GM10266 (cell line): ENCODE measurements at regions not wholly inside any gene's neighbourhood (a gene's known extent, or its start where the extent isn't known, plus 50 kb on each side); places are given as distances from the start of the nearest gene placed in this dataset.

ENCODE experiments used
- DNase-seq: peaks from one replicate; pipeline ENCODE4 v3.0.0; 2012; ENCODE audit errors: extremely low spot score
- TF ChIP-seq, protein P1 (sequence below): IDR thresholded peaks from 2 replicates; pipeline ENCODE4 v1.5.1; 2012; ENCODE audit warnings: mild to moderate bottlenecking, low read depth; ENCODE audit not compliant: control insufficient read depth, insufficient read depth; ENCODE audit errors: missing control alignments

DNA sequence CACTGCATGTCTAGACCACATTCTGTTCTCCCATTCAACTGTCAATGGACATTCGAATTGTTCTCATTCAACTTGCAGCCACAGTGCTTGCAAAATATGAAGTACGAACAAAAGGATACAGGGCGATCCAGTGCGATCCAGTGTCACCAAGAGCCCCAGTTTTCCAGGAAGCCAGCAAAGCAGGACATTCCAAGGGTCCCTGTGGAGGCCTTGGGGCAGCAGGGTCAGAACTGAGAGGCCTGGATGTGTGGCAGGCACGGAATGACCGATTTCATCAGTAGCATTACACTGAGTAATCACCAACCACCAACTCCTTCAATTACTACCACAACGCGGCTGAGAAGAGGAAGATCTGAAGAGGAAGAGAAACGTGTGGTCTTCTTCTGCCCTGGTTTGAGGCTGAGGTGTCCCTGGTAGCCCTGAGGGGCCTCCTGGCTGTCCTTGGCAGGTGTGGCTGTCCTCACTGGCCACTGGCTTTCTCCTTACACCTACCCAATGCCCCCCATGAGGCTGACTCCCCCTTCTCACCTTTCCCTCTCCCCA lies 172.7 kb upstream of the FHL2 start:
- no peak for DNase-seq
- TF ChIP-seq, protein P1, sequence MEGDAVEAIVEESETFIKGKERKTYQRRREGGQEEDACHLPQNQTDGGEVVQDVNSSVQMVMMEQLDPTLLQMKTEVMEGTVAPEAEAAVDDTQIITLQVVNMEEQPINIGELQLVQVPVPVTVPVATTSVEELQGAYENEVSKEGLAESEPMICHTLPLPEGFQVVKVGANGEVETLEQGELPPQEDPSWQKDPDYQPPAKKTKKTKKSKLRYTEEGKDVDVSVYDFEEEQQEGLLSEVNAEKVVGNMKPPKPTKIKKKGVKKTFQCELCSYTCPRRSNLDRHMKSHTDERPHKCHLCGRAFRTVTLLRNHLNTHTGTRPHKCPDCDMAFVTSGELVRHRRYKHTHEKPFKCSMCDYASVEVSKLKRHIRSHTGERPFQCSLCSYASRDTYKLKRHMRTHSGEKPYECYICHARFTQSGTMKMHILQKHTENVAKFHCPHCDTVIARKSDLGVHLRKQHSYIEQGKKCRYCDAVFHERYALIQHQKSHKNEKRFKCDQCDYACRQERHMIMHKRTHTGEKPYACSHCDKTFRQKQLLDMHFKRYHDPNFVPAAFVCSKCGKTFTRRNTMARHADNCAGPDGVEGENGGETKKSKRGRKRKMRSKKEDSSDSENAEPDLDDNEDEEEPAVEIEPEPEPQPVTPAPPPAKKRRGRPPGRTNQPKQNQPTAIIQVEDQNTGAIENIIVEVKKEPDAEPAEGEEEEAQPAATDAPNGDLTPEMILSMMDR: no peak

GRCh38 chr2:105570757-105571156 lies 171.9 kb upstream of the FHL2 start:
- TF ChIP-seq, protein P1: no peak

DNA sequence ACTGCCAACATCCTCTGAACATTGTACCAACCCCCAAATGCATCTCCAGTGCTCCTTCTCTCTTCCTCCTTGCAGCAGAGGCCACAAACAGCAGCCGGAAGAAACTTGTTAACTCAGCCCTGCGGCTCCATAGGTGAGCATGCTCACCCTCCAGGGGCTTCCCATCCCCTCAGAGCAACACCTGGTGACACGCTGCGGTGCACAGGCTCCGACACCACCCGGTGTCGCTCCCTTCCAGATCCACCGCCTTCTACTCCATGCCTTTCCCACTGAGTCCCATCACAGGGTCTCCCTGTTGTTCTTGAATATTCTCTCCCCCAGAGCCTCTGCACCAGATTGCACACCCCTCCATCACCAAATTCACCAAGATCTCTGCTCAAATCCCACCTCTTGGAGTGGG lies 171.5 kb upstream of the FHL2 start:
- TF ChIP-seq, protein P1: no peak
- no peak for DNase-seq

More at GRCh38 chr2:105570757-105571156, 171.9 kb upstream of the FHL2 start:
- DNase-seq: no peak

DNA sequence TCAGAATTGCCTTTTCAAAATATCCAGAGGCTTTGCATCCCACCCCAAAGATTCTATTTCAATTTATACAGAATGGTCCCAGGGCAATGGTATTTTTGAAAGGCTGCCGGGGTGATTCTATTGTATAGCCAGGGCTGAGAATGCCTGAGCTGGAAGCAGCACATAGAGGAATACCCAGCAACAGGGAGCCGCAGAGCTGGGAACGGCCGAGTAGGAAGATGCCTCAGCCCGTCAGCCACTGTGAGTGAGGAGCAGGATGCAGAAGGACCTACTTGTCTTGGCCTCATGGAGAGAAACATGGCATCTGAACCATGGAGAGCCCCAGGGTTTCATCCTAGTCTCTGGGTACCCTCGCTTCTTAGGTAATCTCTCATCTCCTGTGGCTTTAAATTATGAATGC lies 170.8 kb upstream of the FHL2 start:
- DNase-seq: no peak
- TF ChIP-seq, protein P1: no peak

DNA sequence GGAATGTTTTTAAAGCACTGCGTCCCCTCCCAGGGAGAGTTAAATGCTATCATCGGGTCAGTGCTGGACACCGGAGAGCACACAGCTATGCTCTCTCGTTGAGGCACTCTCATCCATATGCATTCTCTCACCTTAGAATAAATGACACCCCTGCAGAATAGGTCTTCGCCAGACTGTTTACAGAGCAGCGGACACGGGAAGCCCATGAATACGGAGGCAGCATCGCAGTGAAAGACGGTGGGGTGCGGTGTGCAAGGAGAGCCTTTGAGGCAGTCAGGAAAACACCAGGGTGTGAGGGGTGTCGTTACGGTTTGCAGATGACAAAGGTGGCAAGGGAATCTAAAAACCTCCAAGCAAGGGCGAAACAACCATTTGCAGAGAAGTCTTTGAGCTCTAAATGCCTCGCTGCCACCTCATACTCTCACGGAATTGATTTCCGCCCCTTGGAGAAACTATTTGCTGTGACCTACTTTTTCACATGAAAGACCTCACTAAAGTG lies 169.2 kb upstream of the FHL2 start:
- no peak for DNase-seq
- TF ChIP-seq, protein P1: no peak

DNA sequence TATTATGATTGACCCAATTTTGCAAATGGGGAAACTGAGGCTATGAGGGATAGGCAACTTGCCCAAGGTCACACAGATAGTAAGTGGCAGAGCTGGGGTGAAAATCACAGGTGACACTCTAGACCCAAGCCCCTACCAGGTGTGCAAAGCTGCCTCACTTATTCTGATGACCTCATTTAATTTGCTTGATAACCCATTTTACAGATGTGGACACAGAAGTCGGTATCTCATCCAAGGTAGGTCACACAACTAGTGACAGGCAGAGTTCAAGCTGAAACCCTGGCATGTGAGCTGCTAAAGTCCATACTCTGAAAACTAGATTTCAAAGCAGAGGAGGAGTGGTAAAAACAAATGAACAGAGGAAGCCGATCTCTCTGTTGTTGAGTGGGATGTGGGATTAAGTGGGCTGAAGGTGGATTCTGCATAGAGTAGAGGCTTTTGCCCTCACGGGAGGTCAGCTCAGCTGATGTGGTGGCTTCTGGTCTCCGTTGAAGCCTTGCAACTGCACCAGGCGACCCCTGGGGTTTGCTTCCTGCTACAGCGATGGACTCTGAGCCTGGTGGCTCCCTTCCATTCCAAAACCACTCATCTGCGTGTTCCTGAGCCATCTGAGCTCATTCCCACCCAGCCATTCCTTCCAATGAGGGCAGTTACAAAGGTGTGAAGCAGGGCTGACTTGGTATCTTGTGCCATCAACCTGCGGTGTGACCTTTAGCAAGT lies 164.3 kb upstream of the FHL2 start:
- DNase-seq: no peak

DNA sequence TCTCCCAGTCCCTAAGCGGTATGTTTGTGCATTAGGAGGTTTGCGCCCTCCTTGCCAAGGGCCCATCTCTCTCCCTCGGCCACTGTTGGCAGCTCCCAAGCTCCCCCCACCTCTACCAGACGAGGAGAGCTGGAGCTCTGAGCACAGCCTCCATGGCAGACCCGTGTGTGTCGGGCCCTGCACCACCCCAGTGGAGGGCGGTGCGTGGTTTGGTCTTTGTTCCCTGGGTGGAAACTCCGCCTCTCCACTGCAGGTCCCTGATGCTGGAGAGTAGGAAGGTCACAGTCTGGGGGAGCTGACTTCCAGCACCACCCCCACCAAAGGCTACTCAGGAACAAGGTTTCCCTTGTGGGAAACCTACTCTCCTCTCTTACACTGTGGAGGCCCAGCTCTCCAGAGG lies 162.6 kb upstream of the FHL2 start:
- no peak for DNase-seq
- TF ChIP-seq, protein P1: no peak

More for the DNA sequence above, 164.3 kb upstream of the FHL2 start:
- TF ChIP-seq, protein P1: no peak
